NT2/D1 (cell line): ENCODE measurements at regions not wholly inside any gene's neighbourhood (a gene's known extent, or its start where the extent isn't known, plus 50 kb on each side); places are given as distances from the start of the nearest gene placed in this dataset.

ENCODE experiments used
- SUZ12 ChIP-seq: IDR thresholded peaks from 2 replicates; pipeline ENCODE4 v1.6.1; 2011; ENCODE audit not compliant: insufficient read length, insufficient read depth; ENCODE audit errors: extremely low read depth
- YY1 ChIP-seq: IDR thresholded peaks from 2 replicates; pipeline ENCODE4 v1.6.1; 2011; ENCODE audit not compliant: insufficient read length, insufficient read depth

- TF ChIP-seq SUZ12 (no peak), YY1 (no peak)
Measured at GRCh38 chr7:79608005-79608404, 154.5 kb upstream of the MAGI2 start.
